ENCODE measurements at regions not wholly inside any gene's neighbourhood (a gene's known extent, or its start where the extent isn't known, plus 50 kb on each side); places are given as distances from the start of the nearest gene placed in this dataset.

GRCh38 chr4:189178125-189178746, 762.4 kb upstream of the FRG1 start:
- no peak for TF ChIP-seq CTCF (IDR thresholded peaks at IDR 0.05)
- TF ChIP-seq POLR2A (IDR thresholded peaks at IDR 0.05), result no peak

All from thyroid gland (tissue), 4 donors.